HepG2 (cell line): ENCODE measurements at regions not wholly inside any gene's neighbourhood (a gene's known extent, or its start where the extent isn't known, plus 50 kb on each side); places are given as distances from the start of the nearest gene placed in this dataset.

Source experiments
- ATAC-seq: fragments of 200-7000 bp; cut with Tn5 transposase; 3 replicates; pipeline ENCODE4 v1.9.1; 2020; ENCODE audit warnings: mild to moderate bottlenecking, moderate library complexity
- BruUV-seq: library from RNA; stranded (reverse); fragments of 400-500 nt; replicated peaks from 2 replicates; lab custom pipeline; 2021; lab: Mats Ljungman, UMichigan
- CTCF ChIA-PET: fragments of 300-600 bp; formaldehyde crosslinking; extraction: SDS; loops from one replicate; lab custom pipeline; 2021; ENCODE audit warnings: low total read pairs, inconsistent platforms, low intra/inter-chr PET ratio; lab: Yijun Ruan, JAX
- POLR2A ChIA-PET: fragments of 350-600 bp; sonication (Branson Sonifier 250); formaldehyde crosslinking; loops from one replicate; lab custom pipeline; 2020; ENCODE audit warnings: antibody characterized with exemption, inconsistent platforms; lab: Yijun Ruan, JAX
- DNase-seq: peaks from one replicate; pipeline ENCODE4 v3.0.0-alpha.2; 2015; ENCODE audit warnings: low spot score
- FAIRE-seq: peaks from 3 replicates; lab custom pipeline; 2011; peaks lifted over from hg19 to GRCh38; lab: Jason Lieb, UNC
- H2AFZ ChIP-seq: one replicate; pipeline ENCODE4 v1.6.1; 2011; ENCODE audit warnings: low read length, inconsistent platforms
- H3K27ac ChIP-seq: fragments of 300-600 bp; 3 replicates; pipeline ENCODE4 v1.8.0; 2011; ENCODE audit warnings: mixed run types, mild to moderate bottlenecking, mixed read lengths, low read length, inconsistent platforms; ENCODE audit not compliant: insufficient read depth; ENCODE audit errors: extremely low read length
- H3K27me3 ChIP-seq, 2 experiments: fragments of 200-600 bp in 1 of 2; 2 replicates in 1 of 2; 3 replicates in 1 of 2; pipeline versions ENCODE4 v1.6.0 to v1.8.0; 2011; ENCODE audit warnings: low read length in 2 of 2, mild to moderate bottlenecking in 2 of 2, moderate library complexity in 2 of 2, inconsistent platforms in 1 of 2; ENCODE audit not compliant: insufficient read depth in 2 of 2, control insufficient read depth in 1 of 2
- H3K36me3 ChIP-seq, 2 experiments: fragments of 200-600 bp in 1 of 2; replicated peaks in 1 of 2; 2 replicates in 1 of 2; 3 replicates in 1 of 2; pipeline versions ENCODE4 v1.5.1 to v1.8.0; 2011; ENCODE audit warnings: low read length in 2 of 2, inconsistent platforms in 1 of 2; ENCODE audit not compliant: insufficient read depth in 2 of 2, control insufficient read depth in 1 of 2
- H3K4me1 ChIP-seq: 2 replicates; pipeline ENCODE4 v1.5.1; 2012; ENCODE audit warnings: low read length, inconsistent platforms; ENCODE audit not compliant: insufficient read depth
- H3K4me2 ChIP-seq: 2 replicates; pipeline ENCODE4 v1.6.0; 2011; ENCODE audit warnings: low read depth, low read length, inconsistent platforms
- H3K4me3 ChIP-seq, 3 experiments: fragments of 200-600 bp in 1 of 3; sonication (generic), shearing (Covaris generic) in 1 of 3; replicated peaks in 1 of 3; 2 replicates each; pipeline ENCODE4 v1.5.1; 2011 to 2016; ENCODE audit warnings: low read length in 3 of 3, inconsistent platforms in 2 of 3, low read depth in 2 of 3, mild to moderate bottlenecking in 2 of 3, control low read depth in 1 of 3, mixed read lengths in 1 of 3; ENCODE audit not compliant: insufficient read depth in 1 of 3
- H3K79me2 ChIP-seq: one replicate; pipeline ENCODE4 v1.6.1; 2011; ENCODE audit warnings: low read length, inconsistent platforms; ENCODE audit not compliant: insufficient read depth
- H3K9ac ChIP-seq: 2 replicates; pipeline ENCODE4 v1.6.0; 2011; ENCODE audit warnings: mild to moderate bottlenecking, low read depth, low read length, inconsistent platforms; ENCODE audit not compliant: insufficient read depth
- H3K9me3 ChIP-seq: 2 replicates; pipeline ENCODE4 v1.5.1; 2012; ENCODE audit warnings: mild to moderate bottlenecking, low read length
- H4K20me1 ChIP-seq: 2 replicates; pipeline ENCODE4 v1.6.0; 2011; ENCODE audit warnings: inconsistent platforms, mild to moderate bottlenecking, low read length, moderate library complexity; ENCODE audit not compliant: insufficient read depth
- ZBTB40 ChIP-seq, 2 experiments: fragments of 450-650 bp in 1 of 2; sonication (generic) in 1 of 2; formaldehyde crosslinking in 1 of 2; IDR thresholded peaks; 2 replicates each; pipeline versions ENCODE4 v1.6.1 to v1.8.0; 2016 to 2022; ENCODE audit warnings: antibody characterized with exemption in 1 of 2, mild to moderate bottlenecking in 1 of 2, missing genetic modification reagents in 1 of 2
- WGBS: methylation state at CpG from one replicate; pipeline ENCODE4 v1.1.6; 2017; ENCODE audit warnings: low lambda C conversion rate; 5-methylcytosine and 5-hydroxymethylcytosine counted together
- in situ Hi-C: cut with HindIII; loops from 2 replicates; pipeline ENCODE4 v1.10.0; 2017; ENCODE audit warnings: low pct_unique_long_range_greater_than_20kb; ENCODE audit not compliant: extremely low pct_ligation_motif_present
- intact Hi-C: fragments of 100-400 bp; cut with micrococcal nuclease; formaldehyde crosslinking; loops from one replicate; pipeline ENCODE4 v1.10.0; 2022; ENCODE audit not compliant: unreplicated experiment

- H3K79me2 ChIP-seq: no peaks in the 10 kb centered on the region
- no peaks in the 10 kb centered on the region for H3K4me1 ChIP-seq
- FAIRE-seq (no peak), DNase-seq (no peak), ATAC-seq (no peak)
- BruUV-seq: no TSS peak
- in situ Hi-C loops: no loop called here
- 0% methylated on average over 1 of the region's 1 CpG for WGBS
- no peak overlapping the region for H3K9ac ChIP-seq
- H3K4me3 ChIP-seq: no peak overlapping the region
- no peak for TF ChIP-seq ZBTB40 (IDR thresholded peaks at IDR 0.05)
- no peak for TF ChIP-seq ZBTB40 (CRISPR knock-in tag; IDR thresholded peaks at IDR 0.05)
- no peak overlapping the region for H3K27ac ChIP-seq
- no peaks in the 10 kb centered on the region for H3K36me3 ChIP-seq
- ChIA-PET CTCF (no interaction called here), POLR2A (no interaction called here)
- H4K20me1 ChIP-seq: no peaks in the 10 kb centered on the region
- peaks cover 8 to 37% of the 10 kb centered on the region in 2 experiments; a peak in 3 of 5 replicates for H3K27me3 ChIP-seq
- H2AFZ ChIP-seq: no peak overlapping the region
- H3K4me2 ChIP-seq: no peak overlapping the region
- no peaks in the 10 kb centered on the region for H3K9me3 ChIP-seq
- intact Hi-C loops: no loop called here
Observed at GRCh38 chr1:36733748-36734147, 251.0 kb upstream of the CSF3R start.
